Left ventricle myocardium inferior (tissue), 1 donor: ENCODE measurements at regions not wholly inside any gene's neighbourhood (a gene's known extent, or its start where the extent isn't known, plus 50 kb on each side); places are given as distances from the start of the nearest gene placed in this dataset.

Experiments
- DNase-seq: peaks from one replicate; pipeline ENCODE4 v3.0.0-alpha.2; 2020
- H3K27ac ChIP-seq: fragments of 200-600 bp; replicated peaks from 2 replicates; pipeline ENCODE4 v1.8.0; 2021
- H3K27me3 ChIP-seq: fragments of 200-600 bp; 2 replicates; pipeline ENCODE4 v1.8.0; 2021; ENCODE audit warnings: low read depth
- H3K36me3 ChIP-seq: fragments of 200-600 bp; 2 replicates; pipeline ENCODE4 v1.8.0; 2021
- H3K4me1 ChIP-seq: fragments of 200-600 bp; 2 replicates; pipeline ENCODE4 v1.8.0; 2021
- H3K4me3 ChIP-seq: fragments of 200-600 bp; 2 replicates; pipeline ENCODE4 v1.8.0; 2021; ENCODE audit warnings: mild to moderate bottlenecking, moderate library complexity
- H3K9me3 ChIP-seq: fragments of 200-600 bp; replicated peaks from 2 replicates; pipeline ENCODE4 v1.8.0; 2021
- CTCF ChIP-seq: fragments of 200-600 bp; IDR thresholded peaks from 2 replicates; pipeline ENCODE4 v1.8.0; 2021; ENCODE audit warnings: antibody characterized with exemption, mild to moderate bottlenecking, borderline replicate concordance
- intact Hi-C: fragments of 100-400 bp; cut with micrococcal nuclease; formaldehyde crosslinking; loops from one replicate; pipeline ENCODE4 v1.11.0; 2022
- donor health status: DM: no; HTN: yes; CAD: no; lungs with severe emphysema.

- Histone ChIP-seq H3K4me3 (no peak overlapping the region), H3K4me1 (no peaks in the 10 kb centered on the region), H3K27me3 (peaks cover 44% of the 10 kb centered on the region), H3K36me3 (no peaks in the 10 kb centered on the region), H3K27ac (no peak overlapping the region), H3K9me3 (peaks cover 18% of the 10 kb centered on the region)
- TF ChIP-seq CTCF = no peak
- DNase-seq = no peak
- intact Hi-C loops = no loop called here
These were observed 52.0 kb upstream of the NPTX2 start for GRCh38 chr7:98565103-98565502.

- H3K36me3 ChIP-seq = no peaks in the 10 kb centered on the region
- no peak overlapping the region for H3K4me3 ChIP-seq
- no peaks in the 10 kb centered on the region for H3K4me1 ChIP-seq
- H3K27me3 ChIP-seq = peaks cover 34% of the 10 kb centered on the region
- DNase-seq = no peak
- TF ChIP-seq CTCF = no peak
- H3K9me3 ChIP-seq = peaks cover 21% of the 10 kb centered on the region
- intact Hi-C loops = no loop called here
- no peak overlapping the region for H3K27ac ChIP-seq
These were observed 54.1 kb upstream of the NPTX2 start for GRCh38 chr7:98562871-98563495.

GRCh38 chr7:98562381-98562823 lies 54.7 kb upstream of the NPTX2 start:
- Histone ChIP-seq H3K27ac (no peak overlapping the region), H3K27me3 (peaks cover 34% of the 10 kb centered on the region), H3K4me3 (no peak overlapping the region), H3K36me3 (no peaks in the 10 kb centered on the region), H3K9me3 (peaks cover 21% of the 10 kb centered on the region), H3K4me1 (no peaks in the 10 kb centered on the region)
- DNase-seq = no peak
- no peak for TF ChIP-seq CTCF
- intact Hi-C loops = no loop called here

GRCh38 chr7:98559958-98560357 lies 57.1 kb upstream of the NPTX2 start:
- Histone ChIP-seq H3K9me3 (peaks cover 21% of the 10 kb centered on the region), H3K4me1 (no peaks in the 10 kb centered on the region), H3K27ac (no peak overlapping the region), H3K36me3 (no peaks in the 10 kb centered on the region), H3K4me3 (no peak overlapping the region), H3K27me3 (peaks cover 38% of the 10 kb centered on the region)
- intact Hi-C loops = no loop called here
- TF ChIP-seq CTCF = no peak
- no peak for DNase-seq

- H3K36me3 ChIP-seq = no peaks in the 10 kb centered on the region
- no peaks in the 10 kb centered on the region for H3K4me1 ChIP-seq
- no peak overlapping the region for H3K27ac ChIP-seq
- intact Hi-C loops = no loop called here
- peaks cover 14% of the 10 kb centered on the region for H3K9me3 ChIP-seq
- TF ChIP-seq CTCF = no peak
- DNase-seq = no peak
- peaks cover 36% of the 10 kb centered on the region for H3K27me3 ChIP-seq
- no peak overlapping the region for H3K4me3 ChIP-seq
These were observed 57.9 kb upstream of the NPTX2 start for GRCh38 chr7:98559219-98559618.
